ENCODE measurements at regions not wholly inside any gene's neighbourhood (a gene's known extent, or its start where the extent isn't known, plus 50 kb on each side); places are given as distances from the start of the nearest gene placed in this dataset.

DNA sequence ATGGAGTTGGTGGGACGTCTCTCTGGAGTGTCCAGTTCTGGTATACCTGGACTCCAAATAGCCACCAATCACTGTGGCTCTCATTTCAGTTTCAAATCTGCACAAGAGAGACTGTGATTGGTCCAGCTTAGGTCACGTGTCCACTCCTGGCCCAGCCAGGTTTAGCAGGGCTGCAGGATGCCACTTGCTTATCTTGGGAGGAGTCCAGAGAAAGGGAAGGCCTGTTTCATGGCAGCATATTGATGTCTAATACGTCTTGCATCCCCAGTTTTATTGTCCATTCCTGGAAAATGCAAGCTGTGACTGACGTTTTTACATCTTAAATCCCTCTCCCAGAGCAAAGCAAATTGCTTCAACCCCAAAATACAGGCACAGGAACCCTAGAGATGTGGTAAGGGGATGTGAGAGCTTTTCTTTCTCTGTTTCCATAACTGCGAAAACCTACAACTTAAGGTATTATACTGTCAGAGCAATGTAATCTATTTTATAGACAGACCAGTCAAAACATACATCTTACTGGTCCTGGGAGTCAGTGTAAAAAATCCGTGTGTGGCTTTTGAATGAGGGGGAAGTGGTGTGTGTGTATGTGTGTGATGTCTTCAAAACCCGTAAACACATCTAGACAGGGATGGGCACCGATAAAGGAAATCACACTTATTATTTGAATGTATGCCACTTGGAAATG, 274.4 kb downstream of the TLE3 start:
- FAIRE-seq, result no peak
- no peak for TF ChIP-seq POLR2A (IDR thresholded peaks at IDR 0.05; ENCODE audit: low read depth, low read length)
- no peak for TF ChIP-seq TAF1 (IDR thresholded peaks at IDR 0.05; ENCODE audit: low read depth, low read length)
- no peak for TF ChIP-seq PAX5 (IDR thresholded peaks at IDR 0.05; ENCODE audit: insufficient read depth, low read length, severe bottlenecking)
- no peak for TF ChIP-seq SPI1 (IDR thresholded peaks at IDR 0.05; ENCODE audit: low read depth, low read length)
- TF ChIP-seq POU2F2 (IDR thresholded peaks at IDR 0.05; ENCODE audit: low read depth, low read length), result no peak
- no peak for TF ChIP-seq POLR2AphosphoS5 (IDR thresholded peaks at IDR 0.05; ENCODE audit: low read depth, low read length)

DNA sequence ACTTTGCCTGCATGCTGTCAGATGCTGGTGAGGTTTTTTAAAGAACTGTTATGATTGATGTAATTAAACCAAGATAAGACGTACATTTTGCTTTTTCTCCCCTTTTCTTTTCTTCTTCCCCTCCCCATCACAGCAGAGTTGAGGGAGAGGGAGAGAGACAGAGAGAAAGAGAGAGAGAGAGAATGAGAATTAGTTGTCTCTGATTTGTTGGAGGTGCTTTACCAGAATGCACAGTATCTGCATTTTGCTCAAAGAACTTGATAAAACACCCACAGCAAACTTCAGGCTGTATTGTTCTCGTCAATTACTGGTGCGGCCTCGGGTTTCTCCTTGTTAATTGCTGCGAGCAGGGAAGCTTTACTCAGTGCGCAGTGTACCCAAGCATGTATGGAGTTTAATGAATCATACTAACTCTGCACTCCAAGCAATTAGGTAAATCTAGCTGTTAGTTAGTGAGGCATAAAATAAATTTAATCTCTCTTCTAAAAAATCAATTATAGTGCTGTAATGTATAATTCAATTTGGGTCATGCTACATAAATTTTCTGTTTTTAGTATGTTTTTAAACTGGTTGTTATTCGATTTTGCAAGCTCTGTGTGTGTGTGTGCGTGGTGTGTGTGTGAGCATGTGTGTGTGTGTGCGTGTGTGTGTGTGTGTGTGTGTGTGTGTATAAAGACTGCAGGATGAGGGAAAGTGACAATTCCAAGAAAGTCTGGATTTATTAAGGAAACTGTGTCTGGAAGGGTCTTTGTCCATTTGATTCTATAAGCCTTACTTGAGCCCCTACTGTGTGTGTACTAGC, 273.4 kb downstream of the TLE3 start:
- no peak for FAIRE-seq
- DNase-seq (ENCODE audit: insufficient read length, low spot score), result no peak
- TF ChIP-seq SPI1 (IDR thresholded peaks at IDR 0.05; ENCODE audit: low read depth, low read length) (no peak), POLR2AphosphoS5 (IDR thresholded peaks at IDR 0.05; ENCODE audit: low read depth, low read length) (no peak), TAF1 (IDR thresholded peaks at IDR 0.05; ENCODE audit: low read depth, low read length) (no peak), POLR2A (IDR thresholded peaks at IDR 0.05; ENCODE audit: low read depth, low read length) (no peak), POU2F2 (IDR thresholded peaks at IDR 0.05; ENCODE audit: low read depth, low read length) (no peak), PAX5 (IDR thresholded peaks at IDR 0.05; ENCODE audit: insufficient read depth, low read length, severe bottlenecking) (no peak)

More for the DNA sequence above, 274.4 kb downstream of the TLE3 start:
- DNase-seq (ENCODE audit: insufficient read length, low spot score), result no peak

DNA sequence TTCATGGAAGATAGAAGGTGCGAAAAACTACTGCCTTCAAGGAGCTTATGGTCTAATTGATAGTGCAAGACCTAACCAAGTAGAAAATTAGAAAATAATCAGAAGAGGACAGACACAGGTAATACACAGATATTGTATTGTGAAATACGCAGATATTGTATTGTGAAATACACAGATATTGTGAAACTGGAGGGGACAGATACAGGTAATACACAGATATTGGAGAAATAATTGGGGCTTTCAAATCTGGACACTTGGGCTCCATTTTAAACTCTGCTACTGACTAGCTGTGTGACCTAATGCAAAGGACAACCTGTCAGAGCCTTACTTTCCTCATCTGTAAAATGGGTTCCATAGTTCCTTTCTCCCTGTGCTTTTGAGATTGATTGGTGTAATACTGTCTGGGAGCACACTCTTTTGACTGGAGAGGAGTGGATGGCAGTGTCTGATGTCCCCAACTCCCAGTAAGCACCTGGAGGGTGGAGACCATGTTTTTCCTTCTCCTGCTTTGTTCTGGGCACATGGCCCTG, 272.8 kb downstream of the TLE3 start:
- DNase-seq (ENCODE audit: insufficient read length, low spot score) (no peak), FAIRE-seq (no peak)
- TF ChIP-seq SPI1 (IDR thresholded peaks at IDR 0.05; ENCODE audit: low read depth, low read length), result no peak
- TF ChIP-seq POU2F2 (IDR thresholded peaks at IDR 0.05; ENCODE audit: low read depth, low read length), result no peak
- TF ChIP-seq POLR2A (IDR thresholded peaks at IDR 0.05; ENCODE audit: low read depth, low read length), result no peak
- TF ChIP-seq PAX5 (IDR thresholded peaks at IDR 0.05; ENCODE audit: insufficient read depth, low read length, severe bottlenecking), result no peak
- no peak for TF ChIP-seq TAF1 (IDR thresholded peaks at IDR 0.05; ENCODE audit: low read depth, low read length)
- no peak for TF ChIP-seq POLR2AphosphoS5 (IDR thresholded peaks at IDR 0.05; ENCODE audit: low read depth, low read length)

DNA sequence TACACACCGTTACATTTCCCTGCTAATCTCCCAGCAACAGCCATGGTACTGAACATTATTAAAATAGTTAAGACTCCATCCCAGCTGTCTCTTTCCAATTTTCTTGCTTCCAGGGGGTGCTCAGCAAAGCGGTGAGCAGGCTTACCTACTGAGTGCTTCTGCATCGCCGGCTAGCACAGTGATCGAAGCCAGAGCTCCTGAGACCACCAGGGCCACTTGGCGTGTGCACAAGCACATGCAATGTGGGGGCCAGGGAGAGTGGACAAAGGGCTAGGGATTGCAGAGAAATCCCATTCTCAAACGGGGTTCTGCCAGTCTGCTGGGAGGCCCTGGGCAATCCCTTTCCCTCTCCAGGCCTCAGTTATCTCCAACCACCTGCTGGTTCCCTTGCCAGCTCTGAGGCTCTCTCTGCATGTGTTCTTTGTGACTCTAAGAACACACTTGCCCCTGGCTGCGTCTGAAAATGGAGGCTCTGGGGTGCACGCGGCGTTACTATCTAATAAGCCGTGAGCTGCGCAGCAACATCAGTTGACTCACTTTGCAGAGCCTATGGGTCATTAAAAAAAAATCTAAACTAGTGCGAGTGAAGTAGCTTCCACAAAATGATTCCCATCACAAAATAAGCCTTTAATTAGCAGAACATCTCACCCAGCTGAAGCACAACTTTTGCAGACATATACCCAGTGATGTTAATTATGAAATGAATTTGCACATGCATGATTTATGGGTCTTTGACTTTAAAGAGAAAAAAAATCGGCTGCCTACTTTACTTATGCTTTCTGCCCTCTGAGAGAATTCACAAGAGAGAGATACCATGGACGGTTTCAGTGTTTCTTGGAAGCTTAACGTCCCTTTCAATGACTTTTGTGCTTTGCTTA, 271.5 kb downstream of the TLE3 start:
- no peak for FAIRE-seq
- DNase-seq (ENCODE audit: insufficient read length, low spot score), result no peak
- TF ChIP-seq POLR2AphosphoS5 (IDR thresholded peaks at IDR 0.05; ENCODE audit: low read depth, low read length) (no peak), PAX5 (IDR thresholded peaks at IDR 0.05; ENCODE audit: insufficient read depth, low read length, severe bottlenecking) (no peak), POU2F2 (IDR thresholded peaks at IDR 0.05; ENCODE audit: low read depth, low read length) (no peak)

DNA sequence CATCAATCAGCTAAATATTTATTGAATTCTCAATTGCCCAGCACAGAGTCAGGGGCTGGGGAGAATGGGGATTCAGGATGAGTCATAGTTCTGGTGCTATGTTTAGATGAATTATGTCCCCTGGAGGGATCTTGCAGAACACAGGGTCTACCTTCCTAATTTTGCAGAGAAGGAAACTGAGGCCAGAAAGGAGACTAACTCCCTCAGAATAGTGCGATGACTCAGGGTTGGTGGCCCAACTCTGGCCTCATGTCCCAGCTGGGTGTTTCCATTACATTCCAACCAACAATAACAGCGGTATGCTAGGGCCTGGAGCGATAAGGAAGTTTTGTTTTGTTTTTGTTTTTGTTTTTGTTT, 270.9 kb downstream of the TLE3 start:
- no peak for DNase-seq (ENCODE audit: insufficient read length, low spot score)
- TF ChIP-seq PAX5 (IDR thresholded peaks at IDR 0.05; ENCODE audit: insufficient read depth, low read length, severe bottlenecking) (no peak), POLR2AphosphoS5 (IDR thresholded peaks at IDR 0.05; ENCODE audit: low read depth, low read length) (no peak), POU2F2 (IDR thresholded peaks at IDR 0.05; ENCODE audit: low read depth, low read length) (no peak), SPI1 (IDR thresholded peaks at IDR 0.05; ENCODE audit: low read depth, low read length) (no peak), POLR2A (IDR thresholded peaks at IDR 0.05; ENCODE audit: low read depth, low read length) (no peak), TAF1 (IDR thresholded peaks at IDR 0.05; ENCODE audit: low read depth, low read length) (no peak)
- FAIRE-seq, result no peak

DNA sequence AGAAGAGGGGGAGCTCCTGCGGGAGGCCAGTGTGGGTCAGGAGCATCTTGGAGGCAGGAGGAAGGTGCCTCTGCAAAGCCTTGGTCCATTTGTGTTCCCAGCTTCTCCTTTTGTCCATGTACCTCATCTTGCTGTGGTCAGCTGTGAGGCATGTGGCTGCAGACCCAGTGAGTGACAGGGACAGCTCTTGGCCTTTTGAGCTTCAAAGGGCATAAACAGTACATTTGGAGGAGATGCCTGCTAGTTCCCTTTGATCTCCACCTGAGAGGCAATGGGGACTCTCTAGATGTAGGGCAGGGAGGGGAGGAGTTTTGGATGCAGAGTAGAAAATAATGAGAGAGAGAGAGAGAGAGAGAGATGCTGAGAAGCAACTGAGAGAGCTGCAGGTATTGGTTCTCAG, 270.0 kb downstream of the TLE3 start:
- FAIRE-seq, result no peak

DNA sequence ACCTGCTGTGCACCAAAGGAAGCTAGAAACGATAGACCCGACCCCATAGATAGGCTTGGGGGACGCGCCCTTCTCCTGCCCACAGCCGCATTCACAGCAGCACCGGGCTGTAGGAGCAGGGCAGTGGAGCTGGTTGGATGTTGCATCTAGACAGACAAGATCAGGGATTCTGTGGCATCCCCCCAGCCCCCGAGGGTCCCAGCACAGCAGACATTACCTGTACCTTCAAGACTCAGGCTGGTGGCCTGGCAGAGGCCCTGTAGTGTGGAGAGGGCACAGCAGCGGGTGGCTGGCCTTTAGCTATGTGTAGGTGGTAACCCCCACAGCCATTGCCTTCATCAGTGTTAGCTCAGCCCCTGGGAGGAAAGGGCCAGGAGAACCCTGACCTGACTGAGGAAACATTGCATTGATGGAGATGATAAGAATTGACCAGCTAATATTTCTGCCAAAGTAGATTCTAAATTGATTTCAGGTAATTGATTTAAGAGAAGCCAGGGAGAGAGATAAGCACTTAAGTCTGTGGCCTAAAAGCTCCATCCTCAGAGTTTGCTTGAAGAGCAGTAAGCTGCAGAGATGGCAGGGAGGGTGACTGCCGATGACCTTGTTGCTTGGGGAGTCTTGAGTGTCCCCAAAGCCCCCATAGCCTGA, 269.4 kb downstream of the TLE3 start:
- FAIRE-seq, result no peak
- TF ChIP-seq POLR2A (IDR thresholded peaks at IDR 0.05; ENCODE audit: low read depth, low read length) (no peak), TAF1 (IDR thresholded peaks at IDR 0.05; ENCODE audit: low read depth, low read length) (no peak), PAX5 (IDR thresholded peaks at IDR 0.05; ENCODE audit: insufficient read depth, low read length, severe bottlenecking) (no peak), SPI1 (IDR thresholded peaks at IDR 0.05; ENCODE audit: low read depth, low read length) (no peak), POLR2AphosphoS5 (IDR thresholded peaks at IDR 0.05; ENCODE audit: low read depth, low read length) (no peak), POU2F2 (IDR thresholded peaks at IDR 0.05; ENCODE audit: low read depth, low read length) (no peak)
- DNase-seq (ENCODE audit: insufficient read length, low spot score), result no peak

More for the DNA sequence above, 270.0 kb downstream of the TLE3 start:
- TF ChIP-seq PAX5 (IDR thresholded peaks at IDR 0.05; ENCODE audit: insufficient read depth, low read length, severe bottlenecking) (no peak), TAF1 (IDR thresholded peaks at IDR 0.05; ENCODE audit: low read depth, low read length) (no peak)
- DNase-seq (ENCODE audit: insufficient read length, low spot score), result no peak

DNA sequence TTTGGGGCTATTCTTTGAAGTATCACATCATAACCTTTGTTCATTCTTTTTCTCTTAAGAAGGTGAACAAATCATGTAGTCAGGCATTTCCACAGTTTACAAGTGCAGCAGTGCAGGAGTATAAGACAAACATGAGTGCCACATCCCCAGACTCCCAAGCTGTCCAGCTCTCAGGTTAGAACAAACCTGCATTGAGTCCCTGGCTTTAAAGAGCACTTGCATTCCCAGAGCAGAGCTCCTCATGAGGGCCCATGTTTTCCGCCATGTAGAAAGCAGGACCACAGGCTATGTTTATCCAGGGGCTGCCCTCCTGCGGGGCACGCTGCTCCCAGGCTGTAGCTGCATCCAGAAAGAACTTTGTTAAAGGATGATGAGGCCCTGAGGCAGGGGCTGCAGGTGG, 267.7 kb downstream of the TLE3 start:
- FAIRE-seq (no peak), DNase-seq (ENCODE audit: insufficient read length, low spot score) (no peak)
- TF ChIP-seq POU2F2 (IDR thresholded peaks at IDR 0.05; ENCODE audit: low read depth, low read length), result no peak
- TF ChIP-seq TAF1 (IDR thresholded peaks at IDR 0.05; ENCODE audit: low read depth, low read length), result no peak
- TF ChIP-seq PAX5 (IDR thresholded peaks at IDR 0.05; ENCODE audit: insufficient read depth, low read length, severe bottlenecking), result no peak
- TF ChIP-seq SPI1 (IDR thresholded peaks at IDR 0.05; ENCODE audit: low read depth, low read length), result no peak
- TF ChIP-seq POLR2AphosphoS5 (IDR thresholded peaks at IDR 0.05; ENCODE audit: low read depth, low read length), result no peak
- TF ChIP-seq POLR2A (IDR thresholded peaks at IDR 0.05; ENCODE audit: low read depth, low read length), result no peak
